ENCODE measurements at regions not wholly inside any gene's neighbourhood (a gene's known extent, or its start where the extent isn't known, plus 50 kb on each side); places are given as distances from the start of the nearest gene placed in this dataset.

DNA sequence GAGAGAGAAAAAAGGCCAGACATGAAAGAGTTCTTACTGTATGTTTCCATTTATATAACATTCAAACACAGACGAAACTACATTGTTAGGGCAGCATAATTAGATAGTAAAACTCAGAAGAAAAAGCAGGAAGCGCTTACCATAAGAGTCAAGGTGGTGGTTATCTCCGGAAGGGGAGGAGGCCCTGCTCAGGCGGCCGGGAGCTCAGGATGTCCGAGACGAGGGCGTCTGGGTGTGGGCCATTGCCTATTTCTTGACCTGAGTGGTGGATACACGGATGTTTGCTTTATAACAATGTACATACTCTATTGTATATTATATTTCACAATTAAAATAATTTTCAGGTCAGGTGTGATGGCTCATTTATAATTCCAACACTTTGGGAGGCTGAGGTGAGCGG lies 80.9 kb upstream of the COL5A1 start:
- DNase-seq (ENCODE audit: low read depth in 1 of 2, low spot score in 2 of 2): no peak
- no peak overlapping the region for H2BK5ac ChIP-seq (ENCODE audit: low read depth, low read length)
- H3K23ac ChIP-seq (ENCODE audit: insufficient read length): no peak overlapping the region
- CTCF ChIA-PET (ENCODE audit: partially characterized antibody): interaction anchor here (0.7 kb wide), 1 partner anchor 17 kb away, joined by 3 read pairs; no protein-coding TSS in a partner anchor
- no peak overlapping the region for H3K56ac ChIP-seq (replicated peaks; ENCODE audit: insufficient read length, low read depth, low read length)
- H2BK12ac ChIP-seq (ENCODE audit: low read depth, low read length): no peak overlapping the region
- no peaks in the 10 kb centered on the region for H3K23me2 ChIP-seq (ENCODE audit: low read depth, low read length)
- no peaks in the 10 kb centered on the region for H3K79me1 ChIP-seq (ENCODE audit: low read depth, low read length)
- H3K18ac ChIP-seq (ENCODE audit: extremely low read depth, low read length): no peak overlapping the region
- no peak overlapping the region for H3K4me3 ChIP-seq (ENCODE audit: extremely low read depth in 1 of 4, insufficient read depth in 2 of 4, low read depth in 3 of 4, low read length in 4 of 4)
- no peak overlapping the region for H3K4me2 ChIP-seq (ENCODE audit: insufficient read depth in 1 of 2, low read depth in 2 of 2, low read length in 2 of 2)
- no peak overlapping the region for H2AK5ac ChIP-seq (ENCODE audit: low read depth, low read length)
- no peak overlapping the region for H3K27ac ChIP-seq (ENCODE audit: low read depth, low read length)
- no peak overlapping the region for H3K9ac ChIP-seq (replicated peaks in 1 of 4; ENCODE audit: extremely low read depth in 1 of 4, low read depth in 3 of 4, low read length in 3 of 4)
- H4K8ac ChIP-seq (ENCODE audit: extremely low read depth, insufficient read depth, low read length): no peak overlapping the region
- H2BK15ac ChIP-seq (ENCODE audit: low read length): no peak overlapping the region
- H2BK20ac ChIP-seq (ENCODE audit: low read length): no peak overlapping the region
- no peak overlapping the region for H2AFZ ChIP-seq (ENCODE audit: low read length)
- H2BK120ac ChIP-seq (replicated peaks; ENCODE audit: low read depth, low read length): no peak overlapping the region
- POLR2A ChIA-PET (ENCODE audit: partially characterized antibody): no interaction called here
- no peak overlapping the region for H3K4ac ChIP-seq (replicated peaks; ENCODE audit: insufficient read length, low read depth, low read length)
- no peak overlapping the region for H3K14ac ChIP-seq (ENCODE audit: insufficient read length)
- H4K5ac ChIP-seq (ENCODE audit: insufficient read length, low read depth, low read length): no peak overlapping the region
- no peaks in the 10 kb centered on the region for H3K4me1 ChIP-seq (replicated peaks in 1 of 4; ENCODE audit: control insufficient read depth in 3 of 4, insufficient read depth in 4 of 4, low read length in 3 of 4)
- no peaks in the 10 kb centered on the region for H3K36me3 ChIP-seq (ENCODE audit: control insufficient read depth in 2 of 4, insufficient read depth in 4 of 4, low read length in 3 of 4)
- no peaks in the 10 kb centered on the region for H4K20me1 ChIP-seq (replicated peaks in 1 of 2; ENCODE audit: control insufficient read depth in 1 of 2, insufficient read depth in 2 of 2, low read length in 2 of 2)
- WGBS, 2 experiments (ENCODE audit: extremely low coverage in 1 of 2, insufficient coverage in 1 of 2, insufficient read length in 1 of 2, insufficient replicate concordance in 2 of 2, low coverage in 1 of 2, low lambda C conversion rate in 2 of 2, missing lambda C conversion rate in 1 of 2): 94% methylated on average over 10 of the region's 10 CpGs; no CpG with 5 or more reads in 1 of the 2 experiments
- peaks cover 0 to 3% of the 10 kb centered on the region in 2 experiments; a peak in 1 of 4 replicates for H3K9me3 ChIP-seq (ENCODE audit: insufficient read depth in 2 of 2, low read depth in 1 of 2, low read length in 1 of 2)
- no peak for FAIRE-seq
- no peaks in the 10 kb centered on the region; a peak in 1 of 7 replicates for H3K27me3 ChIP-seq (replicated peaks in 1 of 4; ENCODE audit: control insufficient read depth in 3 of 4, extremely low read depth in 1 of 4, insufficient read depth in 3 of 4, low read length in 3 of 4)
- H3K79me2 ChIP-seq (ENCODE audit: control insufficient read depth in 1 of 2, insufficient read depth in 2 of 2, low read length in 2 of 2): no peaks in the 10 kb centered on the region
- TF ChIP-seq SIN3A (conservative IDR thresholded peaks at IDR 0.05 in 1 of 2, IDR thresholded peaks at IDR 0.05 in 1 of 2; ENCODE audit: low read depth in 1 of 2, low read length in 2 of 2) (no peak), POU5F1 (IDR thresholded peaks at IDR 0.05; ENCODE audit: low read depth, low read length) (no peak), SAP30 (IDR thresholded peaks at IDR 0.05; ENCODE audit: insufficient read depth, insufficient replicate concordance, low read length) (no peak)
- no peak overlapping the region for H4K91ac ChIP-seq (replicated peaks; ENCODE audit: insufficient read length, low read length)
